GM12873 (cell line): ENCODE measurements at regions not wholly inside any gene's neighbourhood (a gene's known extent, or its start where the extent isn't known, plus 50 kb on each side); places are given as distances from the start of the nearest gene placed in this dataset.

ENCODE experiments used
- CTCF ChIP-seq: IDR thresholded peaks from 2 replicates; pipeline ENCODE4 v1.5.1; 2012; ENCODE audit warnings: low read depth, mild to moderate bottlenecking, moderate library complexity, low read length, control low read depth; ENCODE audit not compliant: insufficient read depth; ENCODE audit errors: missing control alignments

GRCh38 chr3:197446700-197447056 is 109.1 kb downstream of the BDH1 start:
- no peak for TF ChIP-seq CTCF

- TF ChIP-seq CTCF, result no peak
Observed at GRCh38 chr3:197445896-197446699, 109.7 kb downstream of the BDH1 start.

- no peak for TF ChIP-seq CTCF
Observed at GRCh38 chr3:197444793-197445379, 110.9 kb downstream of the BDH1 start.

GRCh38 chr3:197443506-197443905 is 112.3 kb downstream of the BDH1 start:
- no peak for TF ChIP-seq CTCF

GRCh38 chr3:197440717-197441303 is 115.0 kb downstream of the BDH1 start:
- TF ChIP-seq CTCF, result no peak

GRCh38 chr3:197438906-197439305 is 116.9 kb downstream of the BDH1 start:
- TF ChIP-seq CTCF, result no peak

GRCh38 chr3:197435426-197435825 is 120.3 kb downstream of the BDH1 start:
- TF ChIP-seq CTCF, result no peak
